ENCODE measurements at regions not wholly inside any gene's neighbourhood (a gene's known extent, or its start where the extent isn't known, plus 50 kb on each side); places are given as distances from the start of the nearest gene placed in this dataset.

- TF ChIP-seq KIAA2018 (CRISPR knock-in tag; IDR thresholded peaks at IDR 0.05; ENCODE audit: borderline replicate concordance) (no peak), NFAT5 (CRISPR knock-in tag; IDR thresholded peaks at IDR 0.05) (no peak), SMAD1 (CRISPR knock-in tag; IDR thresholded peaks at IDR 0.05; ENCODE audit: borderline replicate concordance, low read depth) (no peak), SATB2 (CRISPR knock-in tag; IDR thresholded peaks at IDR 0.05) (no peak), SALL2 (CRISPR knock-in tag; IDR thresholded peaks at IDR 0.05) (no peak), ZNF543 (CRISPR knock-in tag; IDR thresholded peaks at IDR 0.05) (no peak), HINFP (CRISPR knock-in tag; IDR thresholded peaks at IDR 0.05; ENCODE audit: low read depth) (no peak), ZNF670 (CRISPR knock-in tag; IDR thresholded peaks at IDR 0.05; ENCODE audit: borderline replicate concordance) (no peak), RFXANK (CRISPR knock-in tag; IDR thresholded peaks at IDR 0.05) (no peak), SKI (IDR thresholded peaks at IDR 0.05; ENCODE audit: partially characterized antibody) (no peak), ZNF253 (CRISPR knock-in tag; IDR thresholded peaks at IDR 0.05; ENCODE audit: borderline replicate concordance) (no peak)
These were observed 721.7 kb downstream of the GALC start (continued) for GRCh38 chr14:87271331-87271730.
